Neural progenitor cell (in vitro differentiated cells): ENCODE measurements at regions not wholly inside any gene's neighbourhood (a gene's known extent, or its start where the extent isn't known, plus 50 kb on each side); places are given as distances from the start of the nearest gene placed in this dataset.
"Not testable (repeated sequence)": the region's sequence is repeated elsewhere in the genome, so short reads cannot be mapped to it uniquely, and the experiment has no call there.

ENCODE experiments used
- DNase-seq: peaks from one replicate; pipeline ENCODE4 v3.0.0-alpha.2; 2016; ENCODE audit warnings: low spot score
- H2AFZ ChIP-seq: fragments of 200-600 bp; sonication (generic); replicated peaks from 2 replicates; pipeline ENCODE4 v1.6.1; 2016; ENCODE audit warnings: antibody characterized with exemption
- H3F3A ChIP-seq: fragments of 200-600 bp; sonication (generic); 2 replicates; pipeline ENCODE4 v1.6.1; 2016; ENCODE audit warnings: antibody characterized with exemption, low read depth
- H3K27ac ChIP-seq: fragments of 200-600 bp; sonication (generic); 2 replicates; pipeline ENCODE4 v1.5.1; 2016; ENCODE audit warnings: mild to moderate bottlenecking
- H3K27me3 ChIP-seq: fragments of 200-600 bp; sonication (generic); 2 replicates; pipeline ENCODE4 v1.6.1; 2016; ENCODE audit warnings: mild to moderate bottlenecking, moderate library complexity
- H3K36me3 ChIP-seq: fragments of 200-600 bp; sonication (generic); 2 replicates; pipeline ENCODE4 v1.5.1; 2016
- H3K4me1 ChIP-seq: fragments of 200-600 bp; sonication (generic); 2 replicates; pipeline ENCODE4 v1.6.1; 2016; ENCODE audit warnings: mixed run types
- H3K4me2 ChIP-seq: fragments of 200-600 bp; sonication (generic); 2 replicates; pipeline ENCODE4 v1.6.1; 2016
- H3K4me3 ChIP-seq: fragments of 200-600 bp; sonication (generic); 2 replicates; pipeline ENCODE4 v1.5.1; 2016
- H3K79me2 ChIP-seq: fragments of 200-600 bp; sonication (generic); 2 replicates; pipeline ENCODE4 v1.6.1; 2016; ENCODE audit warnings: low read depth
- H3K9ac ChIP-seq: fragments of 200-600 bp; sonication (generic); 2 replicates; pipeline ENCODE4 v1.6.1; 2016
- H3K9me3 ChIP-seq: fragments of 200-600 bp; sonication (generic); 2 replicates; pipeline ENCODE4 v1.5.1; 2016; ENCODE audit warnings: low read depth
- H4K20me1 ChIP-seq: fragments of 200-600 bp; sonication (generic); 2 replicates; pipeline ENCODE4 v1.6.1; 2016; ENCODE audit warnings: low read depth
- H3K27ac Mint-ChIP-seq: 3 replicates; pipeline ENCODE4 v1.8.0; 2021; ENCODE audit warnings: mixed read lengths
- H3K27me3 Mint-ChIP-seq: 2 replicates; pipeline ENCODE4 v1.8.0; 2022; ENCODE audit warnings: low read depth, mild to moderate bottlenecking, inconsistent platforms, moderate library complexity, mixed read lengths; ENCODE audit not compliant: insufficient read depth
- H3K36me3 Mint-ChIP-seq: 3 replicates; pipeline ENCODE4 v1.8.0; 2021; ENCODE audit warnings: mixed read lengths
- H3K4me1 Mint-ChIP-seq: 3 replicates; pipeline ENCODE4 v1.8.0; 2021; ENCODE audit warnings: mixed read lengths
- H3K4me3 Mint-ChIP-seq: 3 replicates; pipeline ENCODE4 v1.8.0; 2021; ENCODE audit warnings: mild to moderate bottlenecking, moderate library complexity, mixed read lengths
- H3K9me3 Mint-ChIP-seq: 3 replicates; pipeline ENCODE4 v1.8.0; 2020; ENCODE audit warnings: mixed read lengths
- CTCF ChIP-seq: fragments of 200-600 bp; sonication (generic); IDR thresholded peaks from 2 replicates; pipeline ENCODE4 v1.5.1; 2017; ENCODE audit warnings: antibody characterized with exemption, mild to moderate bottlenecking
- EZH2 ChIP-seq: fragments of 200-600 bp; sonication (generic); IDR thresholded peaks from 2 replicates; pipeline ENCODE4 v1.6.1; 2017; ENCODE audit warnings: antibody characterized with exemption, mild to moderate bottlenecking, moderate library complexity
- EZH2phosphoT487 ChIP-seq: fragments of 200-600 bp; sonication (generic); IDR thresholded peaks from 2 replicates; pipeline ENCODE4 v1.6.1; 2017; ENCODE audit warnings: antibody characterized with exemption

- no peak overlapping the region for H3K27ac ChIP-seq
- H3K4me1 ChIP-seq = peaks cover 8% of the 10 kb centered on the region
- no peak overlapping the region for H3K27ac Mint-ChIP-seq
- no peak overlapping the region for H3K4me3 Mint-ChIP-seq
- H3K27me3 ChIP-seq = no peaks in the 10 kb centered on the region
- no peaks in the 10 kb centered on the region for H4K20me1 ChIP-seq
- no peaks in the 10 kb centered on the region for H3K36me3 Mint-ChIP-seq
- H3K36me3 ChIP-seq = no peaks in the 10 kb centered on the region
- no peak overlapping the region for H3K9ac ChIP-seq
- no peaks in the 10 kb centered on the region for H3F3A ChIP-seq
- DNase-seq = no peak
- H3K4me2 ChIP-seq = no peak overlapping the region
- no peaks in the 10 kb centered on the region for H3K79me2 ChIP-seq
- H3K4me3 ChIP-seq = no peak overlapping the region
- peaks cover 8% of the 10 kb centered on the region for H3K4me1 Mint-ChIP-seq
- H3K27me3 Mint-ChIP-seq = peaks cover 4% of the 10 kb centered on the region
- peaks cover 18% of the 10 kb centered on the region for H3K9me3 Mint-ChIP-seq
- TF ChIP-seq CTCF (no peak), EZH2 (no peak), EZH2phosphoT487 (no peak)
- no peaks in the 10 kb centered on the region for H3K9me3 ChIP-seq
- no peak overlapping the region for H2AFZ ChIP-seq
These were observed 159.9 kb upstream of the MED14 start for GRCh38 chrX:40895246-40895645.

GRCh38 chrX:40897718-40898270 lies 162.5 kb upstream of the MED14 start:
- no peak for DNase-seq
- H2AFZ ChIP-seq = peak overlapping the region; percentile 51

GRCh38 chrX:40904739-40905138 lies 169.4 kb upstream of the MED14 start:
- not testable (repeated sequence) for H3K36me3 Mint-ChIP-seq, H3K4me3 Mint-ChIP-seq

More at GRCh38 chrX:40897718-40898270, 162.5 kb upstream of the MED14 start:
- H3K27me3 Mint-ChIP-seq = peaks cover 4% of the 10 kb centered on the region
- H3K36me3 Mint-ChIP-seq = no peaks in the 10 kb centered on the region
- Histone ChIP-seq H3K27ac (no peak overlapping the region), H4K20me1 (no peaks in the 10 kb centered on the region), H3K4me3 (no peak overlapping the region), H3K79me2 (no peaks in the 10 kb centered on the region), H3K4me1 (peaks cover 8% of the 10 kb centered on the region), H3K4me2 (no peak overlapping the region), H3F3A (no peaks in the 10 kb centered on the region), H3K9ac (no peak overlapping the region), H3K36me3 (no peaks in the 10 kb centered on the region), H3K9me3 (no peaks in the 10 kb centered on the region), H3K27me3 (no peaks in the 10 kb centered on the region)
- no peak overlapping the region for H3K4me3 Mint-ChIP-seq
- H3K4me1 Mint-ChIP-seq = peaks cover 8% of the 10 kb centered on the region
- H3K9me3 Mint-ChIP-seq = peaks cover 10% of the 10 kb centered on the region
- no peak for TF ChIP-seq EZH2
- no peak for TF ChIP-seq CTCF
- TF ChIP-seq EZH2phosphoT487 = no peak
- peak overlapping the region; percentile 39 for H3K27ac Mint-ChIP-seq

GRCh38 chrX:40908026-40908425 lies 172.7 kb upstream of the MED14 start:
- Histone ChIP-seq H2AFZ (no peak overlapping the region), H3K4me2 (no peak overlapping the region), H3K79me2 (no peaks in the 10 kb centered on the region), H3K4me1 (no peaks in the 10 kb centered on the region), H3K4me3 (no peak overlapping the region), H3K27ac (no peak overlapping the region), H3K9ac (no peak overlapping the region), H3K27me3 (no peaks in the 10 kb centered on the region), H3K9me3 (no peaks in the 10 kb centered on the region), H3K36me3 (no peaks in the 10 kb centered on the region), H3F3A (no peaks in the 10 kb centered on the region), H4K20me1 (no peaks in the 10 kb centered on the region)
- H3K4me1 Mint-ChIP-seq = no peaks in the 10 kb centered on the region
- no peak overlapping the region for H3K4me3 Mint-ChIP-seq
- TF ChIP-seq EZH2 (no peak), CTCF (no peak), EZH2phosphoT487 (no peak)
- DNase-seq = no peak
- peaks cover 5% of the 10 kb centered on the region for H3K27me3 Mint-ChIP-seq
- no peaks in the 10 kb centered on the region for H3K36me3 Mint-ChIP-seq
- no peak overlapping the region for H3K27ac Mint-ChIP-seq
- peaks cover 2% of the 10 kb centered on the region for H3K9me3 Mint-ChIP-seq

More at GRCh38 chrX:40904739-40905138, 169.4 kb upstream of the MED14 start:
- not testable (repeated sequence) for H3K4me3 ChIP-seq, H3K27ac Mint-ChIP-seq, H3K27ac ChIP-seq, H2AFZ ChIP-seq, H3K36me3 ChIP-seq, H3K27me3 Mint-ChIP-seq, DNase-seq, H3K4me2 ChIP-seq, H3K9me3 ChIP-seq, H3K4me1 Mint-ChIP-seq, H3K9me3 Mint-ChIP-seq, H3K4me1 ChIP-seq, H3F3A ChIP-seq, H3K79me2 ChIP-seq, H3K27me3 ChIP-seq, H4K20me1 ChIP-seq, H3K9ac ChIP-seq
